GM12878 (cell line): ENCODE measurements at regions not wholly inside any gene's neighbourhood (a gene's known extent, or its start where the extent isn't known, plus 50 kb on each side); places are given as distances from the start of the nearest gene placed in this dataset.

Experiments
- ATAC-seq: fragments of 200-7000 bp; cut with Tn5 transposase; 3 replicates; pipeline ENCODE4 v1.9.1; 2020; ENCODE audit warnings: mild to moderate bottlenecking, moderate library complexity
- BruUV-seq: library from RNA; stranded (reverse); fragments of 400-500 nt; replicated peaks from 2 replicates; lab custom pipeline; 2021; lab: Mats Ljungman, UMichigan
- CTCF ChIA-PET: fragments of 300-600 bp; sonication (Branson Sonifier 250); formaldehyde crosslinking; extraction: SDS; loops from one replicate; lab custom pipeline; 2021; ENCODE audit warnings: inconsistent platforms; lab: Yijun Ruan, JAX
- POLR2A ChIA-PET: fragments of 350-600 bp; formaldehyde crosslinking; extraction: SDS; loops from one replicate; lab custom pipeline; 2021; ENCODE audit warnings: inconsistent platforms; lab: Charles Lee
- RAD21 ChIA-PET: fragments of 300-600 bp; sonication (Branson Sonifier 250); formaldehyde crosslinking; loops from one replicate; lab custom pipeline; 2023; ENCODE audit warnings: antibody characterized with exemption; ENCODE audit not compliant: unreplicated experiment; lab: Charles Lee
- SMC1A ChIA-PET: fragments of 300-600 bp; sonication (Branson Sonifier 250); formaldehyde crosslinking; loops from one replicate; lab custom pipeline; 2023; ENCODE audit not compliant: unreplicated experiment, uncharacterized antibody; lab: Charles Lee
- DNase-seq: peaks from one replicate; pipeline ENCODE4 v3.0.0-alpha.2; 2011; ENCODE audit warnings: low read depth, low spot score
- FAIRE-seq: peaks from 3 replicates; lab custom pipeline; 2011; peaks lifted over from hg19 to GRCh38; lab: Jason Lieb, UNC
- H2AFZ ChIP-seq: 2 replicates; pipeline ENCODE4 v1.6.0; 2011; ENCODE audit warnings: low read depth, low read length, control low read depth; ENCODE audit not compliant: control insufficient read depth
- H3K27ac ChIP-seq: 2 replicates; pipeline ENCODE4 v1.5.1; 2011; ENCODE audit warnings: control low read depth; ENCODE audit not compliant: control insufficient read depth, insufficient read depth
- H3K27me3 ChIP-seq, 2 experiments: replicated peaks in 1 of 2; 2 replicates each; pipeline versions ENCODE4 v1.6.0 to v1.6.1; 2011; ENCODE audit warnings: low read length in 1 of 2; ENCODE audit not compliant: control insufficient read depth in 2 of 2, insufficient read depth in 2 of 2
- H3K36me3 ChIP-seq, 2 experiments: 2 replicates each; pipeline ENCODE4 v1.5.1; 2011; ENCODE audit warnings: low read length in 1 of 2; ENCODE audit not compliant: control insufficient read depth in 2 of 2, insufficient read depth in 2 of 2
- H3K4me1 ChIP-seq: 2 replicates; pipeline ENCODE4 v1.6.1; 2011; ENCODE audit warnings: mild to moderate bottlenecking, low read length, moderate library complexity, mixed read lengths; ENCODE audit not compliant: control insufficient read depth, insufficient read depth
- H3K4me2 ChIP-seq: 2 replicates; pipeline ENCODE4 v1.6.0; 2011; ENCODE audit warnings: control low read depth; ENCODE audit not compliant: control insufficient read depth, insufficient read depth
- H3K4me3 ChIP-seq: fragments of 200-600 bp; sonication (generic); 2 replicates; pipeline ENCODE4 v1.5.1; 2016
- H3K79me2 ChIP-seq: 2 replicates; pipeline ENCODE4 v1.6.0; 2011; ENCODE audit warnings: low read length; ENCODE audit not compliant: control insufficient read depth, insufficient read depth
- H3K9ac ChIP-seq: 2 replicates; pipeline ENCODE4 v1.8.0; 2011; ENCODE audit warnings: low read length, control low read depth, mixed read lengths; ENCODE audit not compliant: control insufficient read depth, insufficient read depth
- H3K9me3 ChIP-seq: replicated peaks from 3 replicates; pipeline ENCODE4 v1.5.1; 2011; ENCODE audit warnings: mild to moderate bottlenecking, low read length; ENCODE audit not compliant: control insufficient read depth, insufficient read depth
- H4K20me1 ChIP-seq: 2 replicates; pipeline ENCODE4 v1.6.0; 2011; ENCODE audit not compliant: control insufficient read depth, insufficient read depth
- BMI1 ChIP-seq: fragments of 450-650 bp; IDR thresholded peaks from 2 replicates; pipeline ENCODE4 v1.6.1; 2016; ENCODE audit warnings: mild to moderate bottlenecking, moderate library complexity, borderline replicate concordance
- CHD2 ChIP-seq: IDR thresholded peaks from 2 replicates; pipeline ENCODE4 v1.6.1; 2011; ENCODE audit warnings: low read depth, low read length, improper control_type of control experiment, borderline replicate concordance
- EED ChIP-seq: sonication (generic); IDR thresholded peaks from 2 replicates; pipeline ENCODE4 v1.6.1; 2016; ENCODE audit warnings: antibody characterized with exemption, low read depth
- ESRRA ChIP-seq: IDR thresholded peaks from 2 replicates; pipeline ENCODE4 v1.6.1; 2012; ENCODE audit warnings: mild to moderate bottlenecking, low read length, improper control_type of control experiment
- IRF3 ChIP-seq: fragments of 450-650 bp; IDR thresholded peaks from 2 replicates; pipeline ENCODE4 v1.6.1; 2014; ENCODE audit warnings: mild to moderate bottlenecking
- KAT2A ChIP-seq: conservative IDR thresholded peaks from 2 replicates; pipeline ENCODE4 v1.6.1; 2011; ENCODE audit warnings: low read depth, low read length; ENCODE audit not compliant: control insufficient read depth
- MAX ChIP-seq: IDR thresholded peaks from 2 replicates; pipeline ENCODE4 v1.6.1; 2012; ENCODE audit warnings: low read depth, low read length, improper control_type of control experiment
- MTA3 ChIP-seq: IDR thresholded peaks from 2 replicates; pipeline ENCODE4 v1.6.1; 2012; ENCODE audit warnings: low read length, inconsistent platforms, borderline replicate concordance
- NFIC ChIP-seq: IDR thresholded peaks from 2 replicates; pipeline ENCODE4 v1.6.1; 2012; ENCODE audit warnings: low read depth, mild to moderate bottlenecking, inconsistent platforms, low read length, moderate library complexity
- POLR2AphosphoS5 ChIP-seq: IDR thresholded peaks from 2 replicates; pipeline ENCODE4 v1.6.1; 2011; ENCODE audit warnings: mild to moderate bottlenecking, low read length, inconsistent platforms
- RBBP5 ChIP-seq: fragments of 200-600 bp; sonication (generic); conservative IDR thresholded peaks from 2 replicates; pipeline ENCODE4 v1.6.1; 2016
- YY1 ChIP-seq: IDR thresholded peaks from 2 replicates; pipeline ENCODE4 v1.6.1; 2011; ENCODE audit warnings: low read depth, mild to moderate bottlenecking, low read length
- ZNF24 ChIP-seq: fragments of 450-650 bp; IDR thresholded peaks from 2 replicates; pipeline ENCODE4 v1.6.1; 2017; ENCODE audit warnings: antibody characterized with exemption, mild to moderate bottlenecking
- WGBS: methylation state at CpG from one replicate; pipeline ENCODE4 v1.1.6; 2016; ENCODE audit warnings: low lambda C conversion rate; ENCODE audit not compliant: insufficient replicate concordance, insufficient coverage; ENCODE audit errors: missing lambda C conversion rate; 5-methylcytosine and 5-hydroxymethylcytosine counted together
- in situ Hi-C: fragments of 300-500 bp; cut with MboI; formaldehyde crosslinking; loops from 9 replicates; pipeline ENCODE4 v1.14.3; 2018; ENCODE audit warnings: mixed read lengths
- intact Hi-C: fragments of 100-400 bp; cut with micrococcal nuclease; formaldehyde crosslinking; loops from one replicate; pipeline ENCODE4 v1.14.2; 2022; ENCODE audit not compliant: unreplicated experiment

- H3K4me3 ChIP-seq = no peak overlapping the region
- FAIRE-seq (no peak), DNase-seq (no peak), ATAC-seq (no peak)
- POLR2A ChIA-PET = no interaction called here
- no peak overlapping the region for H2AFZ ChIP-seq
- intact Hi-C loops = no loop called here
- H3K27ac ChIP-seq = no peak overlapping the region
- SMC1A ChIA-PET = no interaction called here
- H3K27me3 ChIP-seq = peaks cover 0 to 3% of the 10 kb centered on the region in 2 experiments; a peak in 1 of 4 replicates
- H3K9me3 ChIP-seq = no peaks in the 10 kb centered on the region
- no peak for TF ChIP-seq RBBP5
- no peak for TF ChIP-seq EED
- TF ChIP-seq IRF3 = no peak
- no peak for TF ChIP-seq MTA3
- TF ChIP-seq ESRRA = no peak
- TF ChIP-seq BMI1 = no peak
- H3K4me2 ChIP-seq = no peak overlapping the region
- WGBS = 43% methylated on average over 6 of the region's 6 CpGs
- no peaks in the 10 kb centered on the region for H3K4me1 ChIP-seq
- no peaks in the 10 kb centered on the region for H4K20me1 ChIP-seq
- CTCF ChIA-PET = no interaction called here
- in situ Hi-C loops = no loop called here
- H3K9ac ChIP-seq = no peak overlapping the region
- RAD21 ChIA-PET = no interaction called here
- no peaks in the 10 kb centered on the region for H3K36me3 ChIP-seq
- no peaks in the 10 kb centered on the region for H3K79me2 ChIP-seq
- BruUV-seq = no TSS peak
These were observed 245.7 kb upstream of the NOX3 start for GRCh38 chr6:155701342-155701741.

- DNase-seq (no peak), FAIRE-seq (no peak), ATAC-seq (no peak)
- Histone ChIP-seq H3K36me3 (no peaks in the 10 kb centered on the region), H3K27me3 (no peaks in the 10 kb centered on the region), H4K20me1 (no peaks in the 10 kb centered on the region), H3K9ac (no peak overlapping the region), H3K27ac (no peak overlapping the region), H3K4me1 (no peaks in the 10 kb centered on the region), H3K4me3 (no peak overlapping the region), H3K4me2 (no peak overlapping the region), H3K9me3 (no peaks in the 10 kb centered on the region), H2AFZ (no peak overlapping the region), H3K79me2 (no peaks in the 10 kb centered on the region)
- WGBS = 47% methylated on average over 7 of the region's 7 CpGs
- intact Hi-C loops = loop anchor here (10.0 kb wide), 1 partner anchor 371 kb away; no protein-coding TSS in a partner anchor
- TF ChIP-seq YY1 = no peak
- no peak for TF ChIP-seq ZNF24
- TF ChIP-seq KAT2A = no peak
- no peak for TF ChIP-seq CHD2
- no peak for TF ChIP-seq POLR2AphosphoS5
- TF ChIP-seq MAX = no peak
- TF ChIP-seq NFIC = no peak
- no TSS peak for BruUV-seq
- ChIA-PET SMC1A (interaction anchor here (0.6 kb wide), 1 partner anchor 11 kb away, joined by 3 read pairs; no protein-coding TSS in a partner anchor), RAD21 (no interaction called here), CTCF (no interaction called here), POLR2A (interaction anchor here (0.9 kb wide), 1 partner anchor 27 kb away, joined by 3 read pairs; no protein-coding TSS in a partner anchor)
- in situ Hi-C loops = no loop called here
These were observed 239.9 kb upstream of the NOX3 start for GRCh38 chr6:155695495-155695894.
